Ishikawa (cell line): ENCODE measurements at regions not wholly inside any gene's neighbourhood (a gene's known extent, or its start where the extent isn't known, plus 50 kb on each side); places are given as distances from the start of the nearest gene placed in this dataset.

ENCODE experiments used
- CEBPB ChIP-seq: IDR thresholded peaks from 2 replicates; pipeline ENCODE4 v1.6.1; 2012
- CREB1 ChIP-seq: IDR thresholded peaks from 2 replicates; pipeline ENCODE4 v1.6.1; 2012; ENCODE audit warnings: low read depth
- EGR1 ChIP-seq: IDR thresholded peaks from 2 replicates; pipeline ENCODE4 v1.6.1; 2012
- EP300 ChIP-seq: IDR thresholded peaks from 2 replicates; pipeline ENCODE4 v1.6.1; 2012; ENCODE audit warnings: borderline replicate concordance
- FOXM1 ChIP-seq: IDR thresholded peaks from 2 replicates; pipeline ENCODE4 v1.6.1; 2012; ENCODE audit warnings: low read depth, borderline replicate concordance
- MAX ChIP-seq: IDR thresholded peaks from 2 replicates; pipeline ENCODE4 v1.6.1; 2012
- NFIC ChIP-seq: IDR thresholded peaks from 2 replicates; pipeline ENCODE4 v1.6.1; 2012
- RAD21 ChIP-seq: IDR thresholded peaks from 2 replicates; pipeline ENCODE4 v1.6.1; 2012; ENCODE audit warnings: low read depth
- REST ChIP-seq: IDR thresholded peaks from 2 replicates; pipeline ENCODE4 v1.6.1; 2012; ENCODE audit warnings: low read depth, mild to moderate bottlenecking
- TAF1 ChIP-seq: IDR thresholded peaks from 2 replicates; pipeline ENCODE4 v1.6.1; 2012; ENCODE audit warnings: low read depth, mild to moderate bottlenecking
- TCF12 ChIP-seq: IDR thresholded peaks from 2 replicates; pipeline ENCODE4 v1.6.1; 2012; ENCODE audit warnings: low read depth
- TEAD4 ChIP-seq: IDR thresholded peaks from 2 replicates; pipeline ENCODE4 v1.6.1; 2012
- USF1 ChIP-seq: IDR thresholded peaks from 2 replicates; pipeline ENCODE4 v1.6.1; 2012
- YY1 ChIP-seq: IDR thresholded peaks from 2 replicates; pipeline ENCODE4 v1.6.1; 2012; ENCODE audit warnings: low read depth
- ZBTB7A ChIP-seq: IDR thresholded peaks from 2 replicates; pipeline ENCODE4 v1.6.1; 2012; ENCODE audit warnings: low read depth

- TF ChIP-seq ZBTB7A, result no peak
- no peak for TF ChIP-seq FOXM1
- TF ChIP-seq YY1, result no peak
- no peak for TF ChIP-seq USF1
- TF ChIP-seq EGR1, result no peak
- TF ChIP-seq CREB1, result no peak
- TF ChIP-seq RAD21, result no peak
- no peak for TF ChIP-seq NFIC
- TF ChIP-seq TAF1, result no peak
- TF ChIP-seq EP300, result no peak
- TF ChIP-seq CEBPB, result no peak
- no peak for TF ChIP-seq TEAD4
- TF ChIP-seq TCF12, result no peak
- TF ChIP-seq MAX, result no peak
- TF ChIP-seq REST, result no peak
Measured at GRCh38 chr2:208830203-208830602, 423.6 kb downstream of the PTH2R start.

DNA sequence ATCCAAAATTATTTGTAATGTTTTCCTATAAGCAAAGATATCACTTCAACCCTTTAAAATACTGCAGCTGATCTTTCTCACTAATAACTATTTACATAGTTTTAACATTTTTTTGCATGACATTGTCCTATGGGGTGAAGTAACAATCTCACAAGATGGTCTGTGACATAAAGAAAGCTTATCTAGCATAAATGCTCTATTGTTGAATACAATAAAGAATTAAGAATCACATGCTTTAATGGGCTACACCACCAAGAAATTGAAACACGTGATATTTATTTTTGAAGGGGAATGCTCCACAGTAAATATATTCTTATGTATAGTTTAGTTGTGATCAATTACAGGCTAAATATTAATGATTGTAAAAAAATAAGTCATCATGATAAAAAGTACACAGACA lies 441.1 kb downstream of the PTH2R start:
- TF ChIP-seq TAF1, result no peak
- TF ChIP-seq YY1, result no peak
- TF ChIP-seq ZBTB7A, result no peak
- TF ChIP-seq NFIC, result no peak
- no peak for TF ChIP-seq CEBPB
- TF ChIP-seq USF1, result no peak
- TF ChIP-seq MAX, result no peak
- TF ChIP-seq CREB1, result no peak
- no peak for TF ChIP-seq EGR1
- TF ChIP-seq TEAD4, result no peak
- no peak for TF ChIP-seq TCF12
- no peak for TF ChIP-seq EP300
- no peak for TF ChIP-seq RAD21
- TF ChIP-seq REST, result no peak
- no peak for TF ChIP-seq FOXM1

GRCh38 chr2:208854717-208855116 lies 448.1 kb downstream of the PTH2R start:
- no peak for TF ChIP-seq CEBPB
- no peak for TF ChIP-seq USF1
- no peak for TF ChIP-seq FOXM1

- TF ChIP-seq EP300 (no peak), TAF1 (no peak), YY1 (no peak), RAD21 (no peak), TCF12 (no peak)
Measured at GRCh38 chr2:208867374-208867773, 460.8 kb downstream of the PTH2R start.

DNA sequence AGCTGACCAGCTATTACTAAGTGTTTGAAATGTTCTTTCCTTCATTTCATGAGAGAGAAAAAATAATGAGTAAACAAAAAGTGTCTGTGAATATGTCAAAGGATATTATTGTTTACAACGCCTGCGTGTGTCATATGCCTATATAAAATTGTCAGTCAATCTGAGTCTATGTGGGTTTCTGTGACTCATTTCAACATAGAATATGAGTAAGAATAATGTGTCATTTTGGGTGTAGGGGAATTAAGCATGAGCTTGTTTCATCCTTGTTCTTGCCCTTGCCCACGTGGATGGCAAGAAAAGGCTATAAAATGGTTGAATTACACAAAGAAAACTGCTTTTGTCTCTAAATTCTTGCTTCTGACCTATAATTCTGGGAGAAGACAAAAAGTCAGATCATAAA lies 466.0 kb downstream of the PTH2R start:
- TF ChIP-seq CREB1, result no peak

DNA sequence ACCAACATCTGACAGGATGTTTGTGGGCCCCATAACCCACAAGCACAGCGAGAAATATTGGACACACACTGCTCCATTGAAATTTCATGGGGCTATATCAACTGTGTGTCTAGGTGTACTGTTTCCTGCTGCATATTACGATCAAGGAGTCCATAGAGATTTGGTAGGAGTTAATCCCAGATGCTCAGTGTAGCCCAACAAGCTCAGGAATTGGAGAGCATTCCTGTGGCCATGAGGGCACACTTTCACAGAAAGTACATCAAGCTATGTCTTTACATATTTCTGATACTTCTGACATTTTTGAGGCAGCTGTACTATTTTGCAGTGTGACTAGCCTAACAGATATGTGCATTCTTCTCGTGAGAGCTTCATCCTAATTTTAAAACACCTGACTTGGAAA lies 473.1 kb downstream of the PTH2R start:
- no peak for TF ChIP-seq CEBPB
- TF ChIP-seq RAD21, result no peak
- TF ChIP-seq EP300, result no peak
- TF ChIP-seq YY1, result no peak

GRCh38 chr2:208880171-208880570 lies 473.6 kb downstream of the PTH2R start:
- TF ChIP-seq REST (no peak), USF1 (no peak), TEAD4 (no peak), ZBTB7A (no peak), EGR1 (no peak), CEBPB (no peak), YY1 (no peak), TCF12 (no peak), MAX (no peak), CREB1 (no peak), TAF1 (no peak), FOXM1 (no peak), EP300 (no peak), NFIC (no peak), RAD21 (no peak)
